IgD-negative memory B cell (primary cell): ENCODE measurements at regions not wholly inside any gene's neighbourhood (a gene's known extent, or its start where the extent isn't known, plus 50 kb on each side); places are given as distances from the start of the nearest gene placed in this dataset.

Source experiments
- H3K27ac Mint-ChIP-seq, 3 donors: one replicate each; pipeline ENCODE4 v1.8.0; 2020 to 2022; ENCODE audit warnings: mild to moderate bottlenecking in 3 of 3, mixed read lengths in 3 of 3, moderate library complexity in 1 of 3
- H3K27me3 Mint-ChIP-seq: one replicate; pipeline ENCODE4 v1.8.0; 2021; ENCODE audit warnings: mixed read lengths
- H3K36me3 Mint-ChIP-seq: one replicate; pipeline ENCODE4 v1.8.0; 2020; ENCODE audit warnings: mild to moderate bottlenecking, mixed read lengths
- H3K4me1 Mint-ChIP-seq, 3 donors: one replicate each; pipeline ENCODE4 v1.8.0; 2020 to 2022; ENCODE audit warnings: mixed read lengths in 3 of 3, mild to moderate bottlenecking in 1 of 3
- H3K4me3 Mint-ChIP-seq, 4 donors: one replicate each; pipeline ENCODE4 v1.8.0; 2020 to 2022; ENCODE audit warnings: mild to moderate bottlenecking in 4 of 4, mixed read lengths in 4 of 4, moderate library complexity in 3 of 4
- H3K9me3 Mint-ChIP-seq, 3 donors: one replicate each; pipeline ENCODE4 v1.8.0; 2020 to 2021; ENCODE audit warnings: mixed read lengths in 3 of 3, mild to moderate bottlenecking in 1 of 3

- H3K4me1 Mint-ChIP-seq: no peaks in the 10 kb centered on the region
- H3K36me3 Mint-ChIP-seq: no peaks in the 10 kb centered on the region
These were observed 90.2 kb upstream of the TSPAN2 start for GRCh38 chr1:115179397-115180079.

DNA sequence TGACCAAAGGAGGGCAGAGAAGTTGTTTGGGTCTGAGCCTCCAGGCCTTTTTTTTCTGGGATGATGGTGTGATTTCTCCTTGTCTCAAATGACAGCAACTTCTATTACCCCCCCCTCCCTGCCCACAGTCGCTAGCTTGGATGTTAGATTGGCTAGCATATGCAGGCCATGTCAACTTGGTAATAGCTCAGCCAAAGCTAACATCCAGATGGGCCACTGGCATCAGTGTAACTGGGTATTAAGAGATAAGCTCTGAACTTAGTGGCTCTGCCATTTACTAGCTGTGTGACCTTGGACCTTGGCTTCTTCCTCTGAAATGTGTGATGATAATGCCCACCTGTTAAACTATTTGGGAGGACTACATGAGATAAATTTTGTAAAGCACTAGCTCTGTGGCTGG is 86.9 kb upstream of the TSPAN2 start:
- H3K4me3 Mint-ChIP-seq: no peak overlapping the region
- no peak overlapping the region for H3K27ac Mint-ChIP-seq
- H3K4me1 Mint-ChIP-seq: no peaks in the 10 kb centered on the region
- H3K36me3 Mint-ChIP-seq: peaks cover 3% of the 10 kb centered on the region
- peaks cover 11% of the 10 kb centered on the region for H3K27me3 Mint-ChIP-seq
- H3K9me3 Mint-ChIP-seq: peaks cover 0 to 2% (median 0%) of the 10 kb centered on the region in 3 donors

More at GRCh38 chr1:115179397-115180079, 90.2 kb upstream of the TSPAN2 start:
- Mint-ChIP-seq H3K27me3 (peaks cover 9% of the 10 kb centered on the region), H3K27ac (no peak overlapping the region), H3K9me3 (peaks cover 0 to 2% (median 0%) of the 10 kb centered on the region in 3 donors), H3K4me3 (no peak overlapping the region)

- Mint-ChIP-seq H3K4me3 (peak overlapping the region in 1 of 4 donors; percentile 31), H3K9me3 (peaks cover 0 to 2% (median 0%) of the 10 kb centered on the region in 3 donors), H3K4me1 (no peaks in the 10 kb centered on the region), H3K36me3 (peaks cover 3% of the 10 kb centered on the region), H3K27ac (no peak overlapping the region), H3K27me3 (peaks cover 15% of the 10 kb centered on the region)
These were observed 86.3 kb upstream of the TSPAN2 start for GRCh38 chr1:115175596-115175995.

DNA sequence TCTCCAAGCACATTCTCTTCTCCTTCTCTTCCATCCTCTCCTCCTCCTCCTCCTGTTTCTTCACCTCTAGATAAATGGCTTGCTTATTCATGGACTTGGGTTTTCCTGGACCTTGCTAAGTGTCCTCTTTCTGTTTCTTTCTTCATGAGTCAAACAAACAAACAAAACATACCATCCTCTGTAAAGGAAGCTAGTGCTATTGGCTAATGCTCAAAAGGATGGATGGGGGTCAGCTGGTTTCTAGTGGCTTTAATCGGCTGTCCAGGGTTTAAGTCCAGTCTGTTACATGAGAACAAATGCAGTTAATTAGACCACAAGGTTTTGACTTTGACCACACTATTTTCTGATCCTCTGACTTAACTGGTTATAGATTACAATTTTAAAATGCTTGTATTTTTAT is 83.8 kb upstream of the TSPAN2 start:
- peaks cover 0 to 2% (median 0%) of the 10 kb centered on the region in 3 donors for H3K9me3 Mint-ChIP-seq
- no peak overlapping the region for H3K27ac Mint-ChIP-seq
- H3K27me3 Mint-ChIP-seq: peaks cover 17% of the 10 kb centered on the region
- no peak overlapping the region for H3K4me3 Mint-ChIP-seq
- no peaks in the 10 kb centered on the region for H3K4me1 Mint-ChIP-seq
- H3K36me3 Mint-ChIP-seq: peaks cover 3% of the 10 kb centered on the region

DNA sequence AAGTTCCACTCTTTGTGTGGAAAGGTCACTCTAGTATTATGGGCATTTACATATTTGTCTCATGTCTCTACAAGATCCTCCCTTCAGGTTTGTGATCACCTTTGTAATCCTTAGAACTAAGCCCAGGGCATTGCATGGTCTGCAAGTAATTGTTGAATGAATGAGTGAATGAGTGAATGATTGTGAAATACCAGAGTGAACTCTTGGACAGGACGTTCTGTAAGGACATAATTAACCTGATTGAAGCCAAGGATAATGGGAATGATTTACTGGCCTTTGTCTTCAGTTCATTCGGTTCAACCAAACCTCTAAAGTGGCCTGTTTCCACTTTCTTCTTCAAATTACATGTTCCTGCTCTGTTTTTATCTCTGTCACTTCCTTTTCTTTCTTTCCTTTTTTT is 83.0 kb upstream of the TSPAN2 start:
- H3K27me3 Mint-ChIP-seq: peaks cover 17% of the 10 kb centered on the region
- no peak overlapping the region for H3K27ac Mint-ChIP-seq
- peaks cover 3% of the 10 kb centered on the region for H3K36me3 Mint-ChIP-seq
- no peaks in the 10 kb centered on the region for H3K4me1 Mint-ChIP-seq
- no peak overlapping the region for H3K4me3 Mint-ChIP-seq
- H3K9me3 Mint-ChIP-seq: peaks cover 0 to 2% (median 0%) of the 10 kb centered on the region in 3 donors

DNA sequence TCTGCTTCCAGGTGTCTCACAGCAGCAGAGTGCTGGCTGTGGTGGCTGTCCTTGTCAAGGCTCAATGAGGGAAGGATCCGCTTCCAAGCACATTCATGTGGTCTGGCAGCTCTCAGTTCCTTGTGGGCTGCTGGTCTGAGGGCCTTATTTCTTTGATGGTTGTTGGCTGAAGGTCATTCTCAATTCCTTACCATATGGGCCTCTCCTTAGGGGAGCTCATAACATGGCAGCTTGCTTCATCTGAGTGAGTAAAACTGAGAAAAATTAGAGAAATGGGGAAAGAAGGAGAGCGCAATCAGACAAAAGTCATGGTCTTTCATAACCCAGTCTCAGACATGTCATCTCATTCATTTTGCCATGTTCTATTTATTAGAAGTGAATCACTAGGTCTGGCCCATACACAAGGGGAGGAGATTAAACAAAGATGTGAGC is 81.7 kb upstream of the TSPAN2 start:
- no peak overlapping the region for H3K27ac Mint-ChIP-seq
- H3K9me3 Mint-ChIP-seq: peaks cover 0 to 2% (median 0%) of the 10 kb centered on the region in 3 donors
- H3K27me3 Mint-ChIP-seq: peaks cover 14% of the 10 kb centered on the region
- peaks cover 3% of the 10 kb centered on the region for H3K36me3 Mint-ChIP-seq
- no peak overlapping the region for H3K4me3 Mint-ChIP-seq
- no peaks in the 10 kb centered on the region for H3K4me1 Mint-ChIP-seq

GRCh38 chr1:115170377-115170776 is 81.1 kb upstream of the TSPAN2 start:
- H3K9me3 Mint-ChIP-seq: peaks cover 0 to 2% (median 0%) of the 10 kb centered on the region in 3 donors
- peaks cover 13% of the 10 kb centered on the region for H3K27me3 Mint-ChIP-seq
- no peak overlapping the region for H3K27ac Mint-ChIP-seq
- peaks cover 3% of the 10 kb centered on the region for H3K36me3 Mint-ChIP-seq
- H3K4me1 Mint-ChIP-seq: no peaks in the 10 kb centered on the region
- H3K4me3 Mint-ChIP-seq: no peak overlapping the region

DNA sequence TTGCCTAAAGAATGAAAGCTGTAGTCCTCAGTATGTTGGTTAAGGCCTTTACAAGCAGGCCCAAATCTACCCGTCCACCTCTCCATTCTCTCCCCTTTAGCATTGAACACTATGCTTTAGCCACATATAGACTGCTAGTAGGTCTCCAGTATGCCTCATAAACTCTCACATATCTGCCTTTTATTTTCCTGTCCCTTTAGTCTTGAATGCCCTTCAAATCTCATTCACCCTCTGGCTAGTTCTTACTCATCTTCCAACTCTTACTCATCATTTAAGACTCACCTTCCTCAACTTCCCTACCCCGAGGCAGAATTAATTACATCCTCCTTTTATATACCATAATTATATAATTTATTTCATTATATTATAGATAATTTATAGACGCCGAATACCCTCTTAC is 78.7 kb upstream of the TSPAN2 start:
- peaks cover 10% of the 10 kb centered on the region for H3K27me3 Mint-ChIP-seq
- no peak overlapping the region for H3K4me3 Mint-ChIP-seq
- H3K4me1 Mint-ChIP-seq: no peaks in the 10 kb centered on the region

GRCh38 chr1:115166531-115167091 is 77.3 kb upstream of the TSPAN2 start:
- H3K4me1 Mint-ChIP-seq: no peaks in the 10 kb centered on the region
- no peak overlapping the region for H3K4me3 Mint-ChIP-seq
- H3K27ac Mint-ChIP-seq: no peak overlapping the region
- H3K27me3 Mint-ChIP-seq: peaks cover 10% of the 10 kb centered on the region
- no peaks in the 10 kb centered on the region for H3K36me3 Mint-ChIP-seq
- no peaks in the 10 kb centered on the region for H3K9me3 Mint-ChIP-seq

More for the DNA sequence above, 78.7 kb upstream of the TSPAN2 start:
- Mint-ChIP-seq H3K9me3 (no peaks in the 10 kb centered on the region), H3K36me3 (no peaks in the 10 kb centered on the region), H3K27ac (no peak overlapping the region)

- no peak overlapping the region for H3K4me3 Mint-ChIP-seq
- H3K9me3 Mint-ChIP-seq: no peaks in the 10 kb centered on the region
- H3K27ac Mint-ChIP-seq: no peak overlapping the region
- H3K4me1 Mint-ChIP-seq: no peaks in the 10 kb centered on the region
- peaks cover 8% of the 10 kb centered on the region for H3K27me3 Mint-ChIP-seq
- no peaks in the 10 kb centered on the region for H3K36me3 Mint-ChIP-seq
These were observed 76.5 kb upstream of the TSPAN2 start for GRCh38 chr1:115165776-115166175.

- Mint-ChIP-seq H3K4me3 (no peak overlapping the region), H3K27me3 (peaks cover 2% of the 10 kb centered on the region), H3K27ac (no peak overlapping the region), H3K36me3 (no peaks in the 10 kb centered on the region), H3K9me3 (no peaks in the 10 kb centered on the region), H3K4me1 (no peaks in the 10 kb centered on the region)
These were observed 75.8 kb upstream of the TSPAN2 start for GRCh38 chr1:115164940-115165705.

GRCh38 chr1:115164484-115164883 is 75.2 kb upstream of the TSPAN2 start:
- Mint-ChIP-seq H3K27ac (no peak overlapping the region), H3K9me3 (no peaks in the 10 kb centered on the region), H3K27me3 (no peaks in the 10 kb centered on the region), H3K4me1 (no peaks in the 10 kb centered on the region), H3K4me3 (no peak overlapping the region), H3K36me3 (no peaks in the 10 kb centered on the region)

DNA sequence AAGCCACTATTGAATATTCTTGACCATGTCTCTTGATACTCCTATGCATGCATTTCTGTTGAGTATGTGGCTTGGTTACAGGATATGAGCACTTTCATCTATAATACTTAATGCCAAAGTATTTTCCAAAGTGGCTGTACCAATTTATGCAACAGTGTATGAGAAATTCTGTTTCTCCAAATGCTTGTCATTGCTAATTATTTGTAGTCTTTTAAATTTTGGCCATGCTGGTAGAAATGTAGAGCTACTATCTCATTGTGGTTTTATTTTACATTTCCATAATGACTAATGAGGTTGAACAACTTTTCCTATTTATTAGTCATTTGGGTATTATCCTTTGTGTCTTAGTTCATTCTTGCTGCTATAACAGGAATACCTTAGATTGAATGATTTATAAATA is 71.4 kb upstream of the TSPAN2 start:
- Mint-ChIP-seq H3K27me3 (no peaks in the 10 kb centered on the region), H3K27ac (no peak overlapping the region), H3K4me3 (no peak overlapping the region), H3K36me3 (no peaks in the 10 kb centered on the region), H3K4me1 (no peaks in the 10 kb centered on the region), H3K9me3 (no peaks in the 10 kb centered on the region)

DNA sequence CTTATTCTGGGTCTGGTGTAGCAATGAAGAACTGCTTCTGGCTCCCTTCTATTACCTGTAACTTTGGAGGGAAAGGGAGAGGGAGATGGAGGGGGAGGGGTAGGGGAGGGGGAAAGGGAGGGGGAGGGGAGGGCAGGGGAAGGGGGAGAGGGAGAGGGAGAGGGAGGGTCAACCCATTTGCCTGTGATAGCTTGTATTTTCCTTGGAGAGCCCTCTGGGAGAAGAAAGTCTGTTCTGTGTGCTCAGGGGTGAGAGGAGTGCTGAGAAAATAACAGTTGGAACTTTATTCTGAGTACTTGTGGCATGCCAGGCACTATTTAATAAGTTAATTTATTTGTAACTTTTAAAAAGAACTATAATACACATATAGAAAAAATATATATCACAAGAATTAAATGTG is 70.7 kb upstream of the TSPAN2 start:
- H3K9me3 Mint-ChIP-seq: no peaks in the 10 kb centered on the region
- no peaks in the 10 kb centered on the region for H3K36me3 Mint-ChIP-seq
- H3K4me1 Mint-ChIP-seq: no peaks in the 10 kb centered on the region
- no peaks in the 10 kb centered on the region for H3K27me3 Mint-ChIP-seq
- H3K4me3 Mint-ChIP-seq: no peak overlapping the region
- H3K27ac Mint-ChIP-seq: no peak overlapping the region

GRCh38 chr1:115158181-115158580 is 68.9 kb upstream of the TSPAN2 start:
- Mint-ChIP-seq H3K4me3 (no peak overlapping the region), H3K4me1 (no peaks in the 10 kb centered on the region), H3K27me3 (no peaks in the 10 kb centered on the region), H3K27ac (no peak overlapping the region), H3K9me3 (no peaks in the 10 kb centered on the region), H3K36me3 (no peaks in the 10 kb centered on the region)
